OCI-LY7 (cell line): ENCODE measurements at regions not wholly inside any gene's neighbourhood (a gene's known extent, or its start where the extent isn't known, plus 50 kb on each side); places are given as distances from the start of the nearest gene placed in this dataset.

ENCODE experiments used
- CTCF ChIP-seq: fragments of 200-600 bp; sonication (generic); conservative IDR thresholded peaks from 2 replicates; pipeline ENCODE4 v1.5.1; 2014; ENCODE audit warnings: mild to moderate bottlenecking, antibody characterized with exemption, low read length, moderate library complexity, mixed read lengths
- EZH2phosphoT487 ChIP-seq: fragments of 200-600 bp; sonication (generic); IDR thresholded peaks from 2 replicates; pipeline ENCODE4 v1.6.1; 2018; ENCODE audit warnings: low read depth, borderline replicate concordance, mild to moderate bottlenecking, mixed run types, antibody characterized with exemption, low read length, moderate library complexity, mixed read lengths

GRCh38 chr2:120854014-120854620, 118.4 kb downstream of the GLI2 start:
- no peak for TF ChIP-seq EZH2phosphoT487
- TF ChIP-seq CTCF: no peak
